GM18511 (cell line): ENCODE measurements at regions not wholly inside any gene's neighbourhood (a gene's known extent, or its start where the extent isn't known, plus 50 kb on each side); places are given as distances from the start of the nearest gene placed in this dataset.
"Not testable (repeated sequence)": the region's sequence is repeated elsewhere in the genome, so short reads cannot be mapped to it uniquely, and the experiment has no call there.

ENCODE experiments used
- ATAC-seq: cut with Tn5 transposase; IDR thresholded peaks from one replicate; pipeline ENCODE4 v1.9.1; 2021; ENCODE audit warnings: mild to moderate bottlenecking, moderate library complexity; ENCODE audit not compliant: unreplicated experiment

- ATAC-seq, result no peak
Measured at GRCh38 chr4:66225539-66225938, 555.2 kb upstream of the EPHA5 start.

- ATAC-seq, result no peak
Measured at GRCh38 chr4:66223068-66223703, 552.9 kb upstream of the EPHA5 start.

- no peak for ATAC-seq
Measured at GRCh38 chr4:66219401-66219800, 549.1 kb upstream of the EPHA5 start.

GRCh38 chr4:66216252-66216651, 546.0 kb upstream of the EPHA5 start:
- ATAC-seq, result no peak

- no peak for ATAC-seq
Measured at GRCh38 chr4:66212489-66212888, 542.2 kb upstream of the EPHA5 start.

- no peak for ATAC-seq
Measured at GRCh38 chr4:66204534-66205247, 534.4 kb upstream of the EPHA5 start.

- no peak for ATAC-seq
Measured at GRCh38 chr4:66202870-66203269, 532.6 kb upstream of the EPHA5 start.

GRCh38 chr4:66197451-66197850, 527.2 kb upstream of the EPHA5 start:
- ATAC-seq, result no peak

GRCh38 chr4:66193487-66193886, 523.2 kb upstream of the EPHA5 start:
- ATAC-seq, result no peak

- ATAC-seq, result no peak
Measured at GRCh38 chr4:66187175-66187720, 517.0 kb upstream of the EPHA5 start.

GRCh38 chr4:66186095-66186494, 515.8 kb upstream of the EPHA5 start:
- no peak for ATAC-seq

- ATAC-seq, result no peak
Measured at GRCh38 chr4:66182636-66183035, 512.3 kb upstream of the EPHA5 start.

- no peak for ATAC-seq
Measured at GRCh38 chr4:66178906-66179305, 508.6 kb upstream of the EPHA5 start.

GRCh38 chr4:66169341-66169740, 499.1 kb upstream of the EPHA5 start:
- no peak for ATAC-seq

GRCh38 chr4:66164869-66165268, 494.6 kb upstream of the EPHA5 start:
- ATAC-seq, result no peak

- no peak for ATAC-seq
Measured at GRCh38 chr4:66160606-66161005, 490.3 kb upstream of the EPHA5 start.

GRCh38 chr4:66157594-66157993, 487.3 kb upstream of the EPHA5 start:
- ATAC-seq, result no peak

- no peak for ATAC-seq
Measured at GRCh38 chr4:66130042-66130441, 459.8 kb upstream of the EPHA5 start.

GRCh38 chr4:66123831-66124413, 453.6 kb upstream of the EPHA5 start:
- no peak for ATAC-seq

GRCh38 chr4:66123190-66123589, 452.9 kb upstream of the EPHA5 start:
- no peak for ATAC-seq

GRCh38 chr4:66115231-66115630, 444.9 kb upstream of the EPHA5 start:
- ATAC-seq, result not testable (repeated sequence)

GRCh38 chr4:66108898-66109297, 438.6 kb upstream of the EPHA5 start:
- ATAC-seq, result no peak
